ENCODE measurements at regions not wholly inside any gene's neighbourhood (a gene's known extent, or its start where the extent isn't known, plus 50 kb on each side); places are given as distances from the start of the nearest gene placed in this dataset.

DNA sequence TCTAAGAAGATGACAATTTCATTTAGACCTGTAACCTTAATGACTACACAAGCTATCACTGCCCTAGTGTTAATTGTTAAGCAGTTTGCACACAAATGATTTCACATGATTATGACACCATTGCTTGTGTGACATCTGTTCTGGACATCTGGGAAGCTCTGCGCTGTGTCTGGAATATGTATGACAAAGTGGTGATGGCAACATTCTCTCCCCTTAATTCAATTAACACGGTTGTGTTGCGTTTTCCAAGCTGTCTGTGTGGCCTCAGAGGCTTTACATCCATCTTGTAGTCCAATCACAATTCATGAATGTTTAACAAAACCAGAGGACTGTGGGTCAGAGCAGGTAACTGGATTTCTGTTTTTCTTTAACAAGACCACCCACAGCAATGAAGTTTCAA is 204.4 kb downstream of the COG6 start:
- TF ChIP-seq ATF2 (tag by site-specific recombination; IDR thresholded peaks at IDR 0.05; ENCODE audit: low read depth) = no peak
- TF ChIP-seq HOXA7 (CRISPR knock-in tag; IDR thresholded peaks at IDR 0.05; ENCODE audit: borderline replicate concordance) = no peak
- no peak for TF ChIP-seq ZNF660 (tag by site-specific recombination; IDR thresholded peaks at IDR 0.05)
- TF ChIP-seq HOXD13 (CRISPR knock-in tag; IDR thresholded peaks at IDR 0.05; ENCODE audit: borderline replicate concordance) = no peak
- TF ChIP-seq CTCF (tag by site-specific recombination; IDR thresholded peaks at IDR 0.05) = no peak
- TF ChIP-seq ZNF274 (IDR thresholded peaks at IDR 0.05; ENCODE audit: low read length) = no peak
- TF ChIP-seq ZNF274 (tag by site-specific recombination; IDR thresholded peaks at IDR 0.05; ENCODE audit: borderline replicate concordance) = no peak
- no peak for TF ChIP-seq ZNF776 (tag by site-specific recombination; IDR thresholded peaks at IDR 0.05; ENCODE audit: borderline replicate concordance)
- TF ChIP-seq ZNF239 (tag by site-specific recombination; IDR thresholded peaks at IDR 0.05) = no peak
- TF ChIP-seq BCL11B (tag by site-specific recombination; IDR thresholded peaks at IDR 0.05; ENCODE audit: low read depth) = no peak
- no peak for TF ChIP-seq PBX3 (CRISPR knock-in tag; IDR thresholded peaks at IDR 0.05)
- no peak for TF ChIP-seq ZNF658 (tag by site-specific recombination; IDR thresholded peaks at IDR 0.05)
- no peak for TF ChIP-seq ZBTB11 (tag by site-specific recombination; conservative IDR thresholded peaks at IDR 0.05; ENCODE audit: low read depth)
- no peak for TF ChIP-seq REST (tag by site-specific recombination; IDR thresholded peaks at IDR 0.05)
- no peak for TF ChIP-seq ZNF560 (tag by site-specific recombination; IDR thresholded peaks at IDR 0.05; ENCODE audit: borderline replicate concordance)
